NCI-H226 (cell line): ENCODE measurements at regions not wholly inside any gene's neighbourhood (a gene's known extent, or its start where the extent isn't known, plus 50 kb on each side); places are given as distances from the start of the nearest gene placed in this dataset.
"Not testable (repeated sequence)": the region's sequence is repeated elsewhere in the genome, so short reads cannot be mapped to it uniquely, and the experiment has no call there.

Source experiments
- DNase-seq: peaks from one replicate; pipeline ENCODE4 v3.0.0-alpha.2; 2015

DNA sequence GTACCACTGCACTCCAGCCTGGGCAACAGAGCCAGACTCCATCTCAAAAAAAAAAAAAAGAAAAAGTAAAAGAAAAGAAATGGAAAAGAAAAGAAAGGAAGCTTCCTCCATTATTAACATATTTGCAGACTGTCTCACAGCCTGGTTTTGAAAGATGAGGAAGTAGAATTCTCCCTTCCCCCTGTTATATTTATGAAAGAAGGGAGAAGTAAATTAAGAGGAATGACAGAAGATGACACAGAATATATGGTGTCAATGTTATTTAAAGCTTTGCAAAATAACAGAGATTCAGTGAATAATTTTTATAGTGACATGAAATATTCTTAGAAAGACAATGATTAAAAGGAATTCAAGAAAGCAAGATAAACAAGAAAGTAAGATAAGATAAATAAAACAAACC, 83.7 kb upstream of the PRSS16 start:
- no peak for DNase-seq

DNA sequence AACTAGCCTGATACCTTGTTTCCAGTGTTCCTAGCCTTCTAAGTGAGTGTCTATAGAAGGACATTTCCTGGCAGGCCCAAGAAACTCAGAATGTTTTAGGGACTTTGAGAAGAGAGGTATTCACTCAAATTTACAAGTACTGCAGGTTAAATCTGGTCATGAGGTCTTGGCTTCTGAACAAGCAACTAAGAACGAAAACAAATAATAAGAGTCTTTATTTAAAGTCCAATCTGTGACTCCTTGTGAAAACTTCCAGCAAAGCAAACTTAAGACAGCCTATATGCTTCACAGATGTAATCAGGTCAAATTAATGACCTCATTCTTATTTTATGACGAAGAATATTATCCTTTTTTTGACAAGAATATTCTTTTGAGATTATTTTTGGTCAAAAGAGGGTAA, 79.4 kb upstream of the PRSS16 start:
- no peak for DNase-seq

DNA sequence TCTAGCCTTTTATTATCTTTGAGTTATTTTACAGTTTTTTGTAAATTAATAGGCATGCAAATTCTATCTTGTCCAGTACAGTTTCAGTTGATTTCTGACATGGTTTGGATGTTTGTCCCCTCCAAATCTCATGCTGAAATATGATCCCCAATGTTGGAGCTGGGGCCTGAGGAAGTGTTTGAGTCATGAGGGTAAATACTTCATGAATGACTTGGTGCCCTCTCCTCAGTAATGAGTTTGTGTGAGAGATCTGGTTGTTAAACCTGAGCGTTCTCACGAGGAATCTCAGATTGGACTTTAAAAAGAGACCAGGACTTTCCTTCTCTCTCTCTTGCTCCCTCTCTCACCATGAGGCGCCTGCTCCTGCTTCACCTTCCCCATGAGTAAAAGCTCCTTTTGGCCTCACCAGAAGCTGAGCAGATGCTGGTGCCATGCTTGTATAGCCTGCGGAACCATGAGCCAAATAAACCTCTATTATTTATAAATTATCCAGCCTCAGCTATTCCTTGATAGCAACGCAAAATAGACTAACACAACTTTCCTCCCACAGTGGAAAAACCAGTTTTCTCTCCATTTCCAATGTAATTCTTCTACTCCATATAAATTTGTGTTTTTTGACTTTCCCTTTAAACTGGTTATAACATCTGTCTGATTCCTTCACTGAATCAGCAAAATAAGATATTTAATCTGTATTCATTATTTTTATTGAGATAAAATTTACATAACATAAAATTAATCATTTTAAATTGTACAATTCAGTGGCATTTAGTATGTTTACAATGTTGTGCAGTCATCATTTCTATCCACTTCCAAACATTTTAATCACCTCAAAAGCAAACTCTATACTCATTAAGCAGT, 78.7 kb upstream of the PRSS16 start:
- DNase-seq, result peak; percentile 47

DNA sequence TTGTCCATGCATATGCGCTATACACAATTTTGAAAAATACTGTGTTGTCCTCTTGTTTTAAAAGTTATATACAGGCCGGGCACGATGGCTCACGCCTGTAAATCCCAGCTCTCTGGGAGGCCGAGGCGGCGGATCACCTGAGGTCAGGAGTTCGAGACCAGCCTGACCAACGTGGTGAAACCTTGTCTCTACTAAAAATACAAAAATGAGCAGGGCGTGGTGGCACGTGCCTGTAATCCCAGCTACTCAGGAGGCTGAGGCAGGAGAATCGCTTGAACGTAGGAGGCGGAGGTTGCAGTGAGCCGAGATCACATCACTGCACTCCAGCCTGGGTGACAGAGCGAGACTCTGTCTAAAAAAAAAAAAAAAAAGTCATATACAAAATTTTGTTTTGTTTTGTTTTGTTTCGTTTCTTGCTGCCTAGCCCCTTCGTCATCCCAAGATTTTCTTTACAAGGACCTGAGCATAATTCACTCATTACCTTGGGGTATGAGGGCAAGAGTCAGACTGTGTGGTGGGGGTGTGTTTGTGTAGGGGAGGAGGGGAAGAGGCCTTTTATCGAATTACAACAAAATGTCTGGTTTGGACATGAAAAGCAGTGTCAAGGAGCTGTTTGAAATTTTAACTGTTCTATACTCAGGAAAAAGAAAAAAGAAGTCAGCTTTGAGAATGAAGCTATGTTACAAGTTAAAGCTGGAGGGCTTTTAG, 74.8 kb upstream of the PRSS16 start:
- not testable (repeated sequence) for DNase-seq

- DNase-seq, result not testable (repeated sequence)
Measured at GRCh38 chr6:27173232-27173601, 74.3 kb upstream of the PRSS16 start.

DNA sequence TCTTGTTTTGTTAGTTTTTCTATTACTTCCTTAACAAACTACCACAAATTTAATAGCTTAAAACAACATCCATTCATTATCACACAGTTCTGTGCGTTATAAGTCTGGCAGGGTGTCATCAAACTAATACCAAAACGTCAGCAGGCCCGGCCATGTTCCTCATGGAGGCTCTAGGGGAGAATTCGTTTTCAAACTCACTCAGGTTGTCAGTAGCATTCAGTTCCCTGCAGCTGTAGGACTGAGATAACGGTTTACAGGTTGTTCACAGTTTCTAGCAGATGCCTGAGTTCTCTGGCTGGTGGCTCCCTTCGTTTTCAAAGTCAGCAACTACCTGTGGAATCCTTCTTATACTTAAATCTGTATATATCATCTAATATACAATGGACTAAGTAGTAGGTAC, 72.5 kb upstream of the PRSS16 start:
- no peak for DNase-seq

DNA sequence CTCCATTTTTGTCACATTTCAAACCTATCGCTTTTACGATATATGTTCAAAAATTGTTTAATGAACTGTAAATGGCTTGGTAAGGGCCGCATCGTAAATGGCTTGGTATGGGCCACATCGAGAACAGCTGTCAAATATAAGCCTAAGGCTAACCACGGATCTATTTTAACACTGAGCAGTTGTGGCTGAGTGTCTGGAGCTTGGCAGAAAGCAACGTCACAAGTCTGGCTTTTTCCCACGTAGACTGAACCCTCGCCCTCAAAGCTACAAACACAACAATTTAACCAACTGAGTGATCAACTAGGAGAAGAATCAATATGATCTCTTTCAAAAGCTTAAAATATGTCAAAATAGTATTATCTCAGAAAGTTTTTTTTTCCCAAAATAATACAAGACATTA, 71.4 kb upstream of the PRSS16 start:
- no peak for DNase-seq

DNA sequence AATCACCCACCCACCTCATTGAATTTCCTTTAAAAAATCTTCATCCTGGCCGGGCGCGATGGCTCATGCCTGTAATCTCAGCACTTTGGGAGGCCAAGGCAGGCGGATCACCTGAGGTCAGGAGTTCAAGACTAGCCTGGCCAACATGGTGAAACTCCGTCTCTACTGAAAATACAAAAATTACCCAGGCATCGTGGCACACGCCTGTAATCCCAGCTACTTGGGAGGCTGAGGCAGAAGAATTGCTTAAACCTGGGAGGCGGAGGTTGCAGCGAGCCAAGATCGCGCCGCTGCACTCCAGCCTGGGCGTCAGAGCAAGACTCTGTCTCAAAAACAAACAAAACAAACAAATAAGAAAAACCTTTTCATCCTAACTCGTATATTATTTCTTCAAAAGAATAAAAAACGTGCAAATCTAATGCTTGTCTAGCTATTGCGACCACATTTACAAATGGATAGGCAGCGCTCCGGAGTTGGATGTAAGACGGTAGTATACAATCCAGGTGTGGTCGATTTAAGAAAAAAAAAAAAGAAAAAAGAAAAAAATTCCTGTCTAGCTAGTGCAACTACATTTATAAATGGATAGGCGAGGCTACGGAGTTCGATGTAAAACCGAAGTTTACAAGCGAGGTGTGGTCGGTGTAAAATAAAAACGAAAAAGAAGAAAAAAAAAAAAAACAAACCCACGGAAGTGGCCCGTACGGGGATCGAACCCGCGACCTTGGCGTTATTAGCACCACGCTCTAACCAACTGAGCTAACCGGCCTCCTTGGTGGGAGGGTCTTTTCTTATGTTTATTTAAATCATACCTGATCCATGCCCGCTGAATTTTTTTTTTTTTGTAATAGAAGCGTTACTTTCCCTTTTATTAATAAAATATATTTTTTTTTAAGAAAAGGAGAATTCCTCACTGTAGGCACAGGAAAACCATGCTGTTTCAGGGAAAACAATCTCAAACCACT, 70.7 kb upstream of the PRSS16 start:
- no peak for DNase-seq

GRCh38 chr6:27177485-27178406, 69.8 kb upstream of the PRSS16 start:
- peak; percentile 75 for DNase-seq

- no peak for DNase-seq
Measured at GRCh38 chr6:27178407-27178730, 69.1 kb upstream of the PRSS16 start.

GRCh38 chr6:27178860-27179259, 68.6 kb upstream of the PRSS16 start:
- DNase-seq, result no peak

DNA sequence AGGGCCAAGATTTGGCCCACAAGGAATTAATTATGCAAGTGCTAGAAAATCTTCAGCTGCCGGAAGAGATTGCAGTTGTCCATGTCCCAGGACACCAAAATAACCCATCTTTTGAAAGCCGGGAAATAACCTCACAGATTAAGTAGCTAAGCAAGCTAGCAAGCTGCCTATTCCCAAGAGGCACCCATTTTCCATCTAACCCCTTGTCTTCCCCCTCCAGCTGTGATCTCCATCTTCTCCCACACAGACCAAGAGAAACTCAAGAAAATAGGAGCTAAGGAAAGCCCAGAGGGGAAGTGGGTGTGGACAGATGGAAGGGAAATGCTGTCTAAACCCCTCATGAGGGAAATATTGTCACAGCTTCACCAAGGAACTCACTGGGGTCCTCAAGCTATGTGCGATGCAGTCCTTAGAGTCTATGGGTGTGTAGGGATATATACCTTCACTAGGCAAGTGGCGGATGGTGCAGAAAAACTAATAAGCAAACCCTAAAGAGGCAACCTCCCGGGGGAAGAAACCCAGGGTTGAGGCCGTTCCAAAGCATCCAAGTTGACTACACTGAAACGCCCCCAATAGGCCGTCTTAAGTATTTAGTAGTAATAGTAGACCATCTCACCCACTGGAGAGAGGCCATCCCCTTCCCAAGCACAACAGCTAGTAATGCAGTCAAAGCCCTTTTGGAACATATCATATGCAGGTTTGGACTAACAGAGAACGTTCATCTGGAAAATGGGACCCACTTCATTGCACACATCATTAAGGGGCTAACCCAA, 64.3 kb upstream of the PRSS16 start:
- DNase-seq, result no peak

DNA sequence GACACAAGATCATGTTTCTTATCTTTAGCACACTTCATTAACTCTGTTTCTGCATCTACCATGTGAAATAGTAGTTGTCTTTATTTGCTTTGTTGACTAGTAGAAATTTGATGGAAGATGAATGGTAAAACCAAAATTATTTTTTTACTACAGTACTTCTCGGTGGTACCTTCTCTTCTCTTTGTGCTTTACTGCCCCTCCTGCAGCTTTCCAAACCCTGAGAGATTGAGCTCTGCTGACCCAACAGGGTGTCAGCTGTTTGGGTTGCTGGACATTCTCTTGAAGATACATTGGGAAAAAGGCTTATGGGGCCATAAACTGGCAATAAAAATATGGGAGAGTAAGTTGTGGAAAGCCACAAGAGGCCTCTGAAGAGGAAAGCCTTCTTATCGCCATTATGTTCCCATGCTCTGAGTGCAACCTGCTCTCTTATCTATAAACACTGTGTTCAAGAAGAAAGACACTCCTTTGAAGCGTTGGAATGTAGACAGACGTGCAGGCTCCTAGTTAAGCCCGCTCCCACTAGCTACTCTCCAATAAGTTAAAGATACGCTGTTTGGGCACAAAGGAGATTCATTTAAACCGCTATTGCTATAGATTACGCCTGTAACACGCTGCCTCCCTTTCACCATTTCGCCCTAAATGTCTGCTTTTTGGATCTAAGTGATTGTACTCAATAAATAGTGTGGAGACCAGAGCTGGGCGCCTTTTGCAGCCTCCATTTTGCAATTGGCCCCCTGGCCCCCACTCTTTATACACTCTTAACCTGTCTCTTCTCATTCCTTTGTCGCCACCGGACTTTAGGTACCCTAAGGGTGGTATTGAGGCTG, 60.1 kb upstream of the PRSS16 start:
- DNase-seq, result no peak

DNA sequence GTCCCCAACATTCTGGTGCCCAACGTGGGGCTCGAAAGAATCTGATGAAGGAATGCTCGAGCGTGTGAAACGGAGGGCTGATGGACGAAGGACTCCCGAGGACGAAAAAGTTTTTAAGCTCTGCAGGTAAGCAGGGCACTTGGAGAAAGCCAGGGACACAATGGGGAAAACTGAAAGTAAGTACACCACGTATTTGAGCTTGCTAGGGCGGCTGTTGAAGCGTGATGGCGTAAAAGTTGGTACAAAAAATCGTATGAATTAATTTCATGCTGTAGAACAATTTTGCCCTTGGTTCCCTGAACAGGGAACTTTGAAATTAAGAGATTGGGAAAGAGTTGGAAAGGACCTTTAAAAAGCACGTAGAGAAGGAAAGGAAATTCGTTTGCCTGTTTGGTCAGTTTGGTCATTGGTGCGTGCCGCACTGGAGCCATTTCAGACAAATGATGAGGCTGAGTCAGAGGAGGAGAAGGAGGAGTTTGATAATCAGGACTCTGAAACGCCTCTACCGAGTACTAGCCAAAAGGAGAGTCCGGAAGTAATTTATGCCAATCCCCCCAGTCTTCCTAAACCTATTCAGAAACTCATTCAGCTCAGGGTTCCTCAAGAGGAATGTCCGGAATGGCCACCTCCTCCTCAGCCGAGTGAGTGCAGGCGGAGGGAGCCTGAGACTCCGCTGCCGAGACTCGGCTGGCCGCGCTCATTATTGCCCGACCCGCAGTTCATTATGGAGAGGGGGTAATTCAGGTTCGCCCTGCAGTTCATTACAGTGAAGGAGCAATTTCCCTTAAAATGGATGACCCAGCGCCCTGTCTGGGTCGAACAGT, 59.2 kb upstream of the PRSS16 start:
- peak; percentile 82 for DNase-seq

GRCh38 chr6:27188885-27189418, 58.5 kb upstream of the PRSS16 start:
- peak; percentile 62 for DNase-seq

- DNase-seq, result no peak
Measured at GRCh38 chr6:27190126-27190525, 57.4 kb upstream of the PRSS16 start.

- DNase-seq, result not testable (repeated sequence)
Measured at GRCh38 chr6:27194453-27194852, 53.0 kb upstream of the PRSS16 start.

GRCh38 chr6:27195547-27195946, 52.0 kb upstream of the PRSS16 start:
- not testable (repeated sequence) for DNase-seq
